B cell (primary cell): ENCODE measurements at regions not wholly inside any gene's neighbourhood (a gene's known extent, or its start where the extent isn't known, plus 50 kb on each side); places are given as distances from the start of the nearest gene placed in this dataset.
"Not testable (repeated sequence)": the region's sequence is repeated elsewhere in the genome, so short reads cannot be mapped to it uniquely, and the experiment has no call there.

Experiments used
- ATAC-seq: fragments of 200-7000 bp; cut with Tn5 transposase; one replicate; pipeline ENCODE4 v1.10.0; 2021; ENCODE audit warnings: low read depth, mild to moderate bottlenecking, moderate number of reproducible peaks, moderate library complexity
- CTCF ChIA-PET: fragments of 350-600 bp; sonication (Branson Sonifier 250); formaldehyde crosslinking; loops from one replicate; lab custom pipeline; 2021; ENCODE audit warnings: antibody characterized with exemption, inconsistent platforms; lab: Charles Lee
- POLR2A ChIA-PET: fragments of 350-600 bp; sonication (Branson Sonifier 250); formaldehyde crosslinking; loops from one replicate; lab custom pipeline; 2021; ENCODE audit warnings: antibody characterized with exemption; lab: Charles Lee
- DNase-seq: peaks from one replicate; pipeline ENCODE4 v3.0.0; 2013
- H2AFZ ChIP-seq: 2 replicates; pipeline ENCODE4 v1.6.1; 2012; ENCODE audit warnings: mild to moderate bottlenecking, low read depth, low read length; ENCODE audit not compliant: insufficient read depth, poor library complexity, severe bottlenecking
- H3K27ac ChIP-seq, 2 donors: 1 replicate in 1 of 2; 2 replicates in 1 of 2; pipeline ENCODE4 v1.5.1; 2012 to 2013; ENCODE audit warnings: low read length in 2 of 2, mild to moderate bottlenecking in 2 of 2, moderate library complexity in 1 of 2
- H3K27me3 ChIP-seq, 4 experiments: fragments of 200-600 bp in 1 of 4; sonication (generic) in 1 of 4; replicated peaks in 1 of 4; 1 replicate in 2 of 4; 2 replicates in 2 of 4; pipeline versions ENCODE4 v1.6.1 to v1.7.0; 2013 to 2016; ENCODE audit warnings: low read length in 3 of 4, mild to moderate bottlenecking in 2 of 4, mixed read lengths in 1 of 4, moderate library complexity in 1 of 4; ENCODE audit not compliant: insufficient read depth in 4 of 4, control insufficient read depth in 3 of 4; ENCODE audit errors: control extremely low read depth in 1 of 4
- H3K36me3 ChIP-seq, 2 experiments: replicated peaks in 1 of 2; 1 replicate in 1 of 2; 2 replicates in 1 of 2; pipeline versions ENCODE4 v1.6.1 to v1.7.1; 2013; ENCODE audit warnings: low read length in 1 of 2; ENCODE audit not compliant: insufficient read depth in 2 of 2, control insufficient read depth in 1 of 2; ENCODE audit errors: control extremely low read depth in 1 of 2, extremely low read depth in 1 of 2
- H3K4me1 ChIP-seq, 2 donors: fragments of 200-600 bp in 1 of 2; sonication (generic) in 1 of 2; 1 replicate in 1 of 2; 2 replicates in 1 of 2; pipeline versions ENCODE4 v1.5.1 to v1.6.1; 2013 to 2017; ENCODE audit warnings: low read length in 2 of 2; ENCODE audit not compliant: control insufficient read depth in 2 of 2, insufficient read depth in 2 of 2
- H3K4me2 ChIP-seq: replicated peaks from 2 replicates; pipeline ENCODE3; 2012; ENCODE audit warnings: mild to moderate bottlenecking, low read depth, low read length; ENCODE audit not compliant: poor library complexity, severe bottlenecking
- H3K4me3 ChIP-seq, 5 experiments: fragments of 200-600 bp in 1 of 5; sonication (generic) in 1 of 5; 1 replicate in 3 of 5; 2 replicates in 2 of 5; pipeline versions ENCODE4 v1.5.1 to v1.7.0; 2011 to 2016; ENCODE audit warnings: low read length in 4 of 5, mild to moderate bottlenecking in 4 of 5, low read depth in 2 of 5, control low read depth in 1 of 5, moderate library complexity in 1 of 5; ENCODE audit not compliant: insufficient read depth in 1 of 5; ENCODE audit errors: control extremely low read depth in 1 of 5, extremely low read depth in 1 of 5
- H3K79me2 ChIP-seq: fragments of 200-600 bp; sonication (generic); one replicate; pipeline ENCODE4 v1.6.0; 2016; ENCODE audit warnings: low read length; ENCODE audit not compliant: control insufficient read depth, insufficient read depth
- H3K9ac ChIP-seq: fragments of 200-600 bp; sonication (generic); 2 replicates; pipeline ENCODE4 v1.6.1; 2017; ENCODE audit warnings: mild to moderate bottlenecking, low read length, moderate library complexity
- H3K9me3 ChIP-seq, 3 donors: one replicate each; pipeline versions ENCODE4 v1.6.1 to v1.7.1; 2013; ENCODE audit warnings: low read length in 2 of 3; ENCODE audit not compliant: control insufficient read depth in 2 of 3, insufficient read depth in 1 of 3; ENCODE audit errors: control extremely low read depth in 1 of 3
- H4K20me1 ChIP-seq: 2 replicates; pipeline ENCODE4 v1.6.0; 2012; ENCODE audit warnings: mild to moderate bottlenecking, low read length; ENCODE audit not compliant: insufficient read depth, control insufficient read depth, poor library complexity, severe bottlenecking
- H3K27ac Mint-ChIP-seq: one replicate; pipeline ENCODE4 v1.8.0; 2021; ENCODE audit warnings: mixed read lengths
- H3K27me3 Mint-ChIP-seq: one replicate; pipeline ENCODE4 v1.8.0; 2021; ENCODE audit warnings: mixed read lengths
- H3K4me1 Mint-ChIP-seq: one replicate; pipeline ENCODE4 v1.8.0; 2021; ENCODE audit warnings: mixed read lengths
- H3K4me3 Mint-ChIP-seq: one replicate; pipeline ENCODE4 v1.8.0; 2021; ENCODE audit warnings: mixed read lengths
- H3K9me3 Mint-ChIP-seq: one replicate; pipeline ENCODE4 v1.8.0; 2022; ENCODE audit warnings: mixed read lengths; ENCODE audit not compliant: insufficient read depth
- EZH2 ChIP-seq: IDR thresholded peaks from 2 replicates; pipeline ENCODE4 v1.6.1; 2012; ENCODE audit warnings: borderline replicate concordance, low read depth, mild to moderate bottlenecking, moderate library complexity, low read length; ENCODE audit not compliant: insufficient read depth, poor library complexity, severe bottlenecking
- WGBS: methylation state at CpG from one replicate; pipeline ENCODE4 v1.1.5; 2013; ENCODE audit warnings: missing lambda C conversion rate; ENCODE audit not compliant: insufficient coverage; 5-methylcytosine and 5-hydroxymethylcytosine counted together
- intact Hi-C: fragments of 100-400 bp; cut with micrococcal nuclease; formaldehyde crosslinking; loops from one replicate; pipeline ENCODE4 v1.10.0; 2022
- TF ChIP-seq, protein P1 (sequence below): fragments of 200-600 bp; IDR thresholded peaks from one replicate; pipeline ENCODE4 v1.8.0; 2022; ENCODE audit warnings: antibody characterized with exemption, mild to moderate bottlenecking

- Histone ChIP-seq H4K20me1 (no peaks in the 10 kb centered on the region), H3K36me3 (no peaks in the 10 kb centered on the region), H3K9me3 (no peaks in the 10 kb centered on the region), H3K4me3 (no peak overlapping the region), H3K4me1 (no peaks in the 10 kb centered on the region), H3K79me2 (no peaks in the 10 kb centered on the region), H3K27ac (no peak overlapping the region), H3K4me2 (no peak overlapping the region), H3K9ac (no peak overlapping the region), H2AFZ (no peak overlapping the region), H3K27me3 (no peaks in the 10 kb centered on the region)
- Mint-ChIP-seq H3K4me1 (no peaks in the 10 kb centered on the region), H3K27me3 (no peaks in the 10 kb centered on the region), H3K27ac (no peak overlapping the region), H3K9me3 (no peaks in the 10 kb centered on the region), H3K4me3 (no peak overlapping the region)
- DNase-seq, result no peak
- ChIA-PET CTCF (no interaction called here), POLR2A (no interaction called here)
- intact Hi-C loops, result no loop called here
- no peak for ATAC-seq
- TF ChIP-seq, protein P1, sequence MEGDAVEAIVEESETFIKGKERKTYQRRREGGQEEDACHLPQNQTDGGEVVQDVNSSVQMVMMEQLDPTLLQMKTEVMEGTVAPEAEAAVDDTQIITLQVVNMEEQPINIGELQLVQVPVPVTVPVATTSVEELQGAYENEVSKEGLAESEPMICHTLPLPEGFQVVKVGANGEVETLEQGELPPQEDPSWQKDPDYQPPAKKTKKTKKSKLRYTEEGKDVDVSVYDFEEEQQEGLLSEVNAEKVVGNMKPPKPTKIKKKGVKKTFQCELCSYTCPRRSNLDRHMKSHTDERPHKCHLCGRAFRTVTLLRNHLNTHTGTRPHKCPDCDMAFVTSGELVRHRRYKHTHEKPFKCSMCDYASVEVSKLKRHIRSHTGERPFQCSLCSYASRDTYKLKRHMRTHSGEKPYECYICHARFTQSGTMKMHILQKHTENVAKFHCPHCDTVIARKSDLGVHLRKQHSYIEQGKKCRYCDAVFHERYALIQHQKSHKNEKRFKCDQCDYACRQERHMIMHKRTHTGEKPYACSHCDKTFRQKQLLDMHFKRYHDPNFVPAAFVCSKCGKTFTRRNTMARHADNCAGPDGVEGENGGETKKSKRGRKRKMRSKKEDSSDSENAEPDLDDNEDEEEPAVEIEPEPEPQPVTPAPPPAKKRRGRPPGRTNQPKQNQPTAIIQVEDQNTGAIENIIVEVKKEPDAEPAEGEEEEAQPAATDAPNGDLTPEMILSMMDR, result no peak
- TF ChIP-seq EZH2, result no peak
Measured at GRCh38 chr5:40112875-40113274, 566.8 kb upstream of the PTGER4 start.

- not testable (repeated sequence) for H3K27me3 Mint-ChIP-seq, H3K9me3 Mint-ChIP-seq
- no CpG with 5 or more reads among the region's 4 CpGs for WGBS
Measured at GRCh38 chr5:40111036-40111435, 568.7 kb upstream of the PTGER4 start.

GRCh38 chr5:40108764-40109390 lies 570.8 kb upstream of the PTGER4 start:
- H3K36me3 ChIP-seq, H2AFZ ChIP-seq, DNase-seq, POLR2A ChIA-PET, H3K79me2 ChIP-seq, H3K27me3 ChIP-seq, intact Hi-C loops, ATAC-seq, H3K9me3 ChIP-seq, H3K27me3 Mint-ChIP-seq, H3K4me2 ChIP-seq, H3K4me1 Mint-ChIP-seq, H4K20me1 ChIP-seq, H3K4me1 ChIP-seq, H3K27ac Mint-ChIP-seq, CTCF ChIA-PET, H3K4me3 Mint-ChIP-seq, H3K9ac ChIP-seq, H3K4me3 ChIP-seq, H3K9me3 Mint-ChIP-seq, H3K27ac ChIP-seq: not testable (repeated sequence)
- 100% methylated on average over 1 of the region's 3 CpGs for WGBS

More at GRCh38 chr5:40111036-40111435, 568.7 kb upstream of the PTGER4 start:
- H3K4me1 Mint-ChIP-seq, H3K4me1 ChIP-seq, H2AFZ ChIP-seq, intact Hi-C loops, H3K4me2 ChIP-seq, H3K27ac Mint-ChIP-seq, CTCF ChIA-PET, H3K27me3 ChIP-seq, H4K20me1 ChIP-seq, H3K4me3 ChIP-seq, DNase-seq, H3K36me3 ChIP-seq, H3K79me2 ChIP-seq, H3K9me3 ChIP-seq, POLR2A ChIA-PET, ATAC-seq, H3K4me3 Mint-ChIP-seq, H3K9ac ChIP-seq, H3K27ac ChIP-seq: not testable (repeated sequence)
